Right renal cortex interstitium (tissue), 3 donors: ENCODE measurements at regions not wholly inside any gene's neighbourhood (a gene's known extent, or its start where the extent isn't known, plus 50 kb on each side); places are given as distances from the start of the nearest gene placed in this dataset.
"Not testable (repeated sequence)": the region's sequence is repeated elsewhere in the genome, so short reads cannot be mapped to it uniquely, and the experiment has no call there.

ENCODE experiments used
- DNase-seq, 3 donors: peaks; one replicate each; pipeline ENCODE4 v3.0.0-alpha.2; 2013; ENCODE audit warnings: low read depth in 3 of 3, low spot score in 2 of 3

DNA sequence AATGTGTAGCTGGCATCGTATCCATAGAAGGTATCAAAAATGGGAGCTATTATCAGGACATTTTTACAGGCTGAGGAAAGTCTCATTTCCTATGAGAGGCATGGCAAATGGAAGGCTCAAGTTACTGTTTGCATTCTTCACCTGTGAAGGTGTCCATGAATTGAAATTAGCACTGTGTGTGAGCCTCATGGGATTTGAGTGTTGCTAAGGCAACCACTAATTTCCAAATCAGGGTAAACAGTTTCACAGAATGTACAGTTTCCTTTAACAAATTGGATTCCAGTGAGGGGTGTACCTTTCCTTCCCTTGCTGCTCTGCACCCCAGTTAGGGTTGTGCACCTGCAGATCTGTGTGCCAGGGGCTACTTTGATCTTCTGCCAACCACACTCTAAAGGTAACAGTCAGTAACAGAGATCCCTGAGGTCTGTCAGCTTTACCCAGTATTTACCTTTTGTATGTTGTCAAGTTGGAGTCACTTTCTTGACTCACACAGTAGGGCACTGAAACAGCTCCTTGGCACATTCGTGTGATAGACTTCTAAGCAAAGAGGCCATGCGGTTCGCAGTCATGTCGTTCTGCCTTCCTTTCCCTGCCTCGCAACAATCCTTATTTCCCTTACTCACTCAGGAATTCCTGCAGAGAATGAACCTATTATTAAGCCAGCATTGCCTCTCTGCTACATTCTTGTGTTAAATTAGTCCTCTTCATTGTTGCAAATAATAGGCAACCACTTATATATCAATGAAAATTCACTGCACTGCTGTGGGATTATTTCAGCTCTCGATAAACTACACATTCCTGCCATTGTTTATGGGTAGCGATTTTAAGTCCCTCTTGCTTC, 129.8 kb upstream of the GBE1 start:
- no peak for DNase-seq

DNA sequence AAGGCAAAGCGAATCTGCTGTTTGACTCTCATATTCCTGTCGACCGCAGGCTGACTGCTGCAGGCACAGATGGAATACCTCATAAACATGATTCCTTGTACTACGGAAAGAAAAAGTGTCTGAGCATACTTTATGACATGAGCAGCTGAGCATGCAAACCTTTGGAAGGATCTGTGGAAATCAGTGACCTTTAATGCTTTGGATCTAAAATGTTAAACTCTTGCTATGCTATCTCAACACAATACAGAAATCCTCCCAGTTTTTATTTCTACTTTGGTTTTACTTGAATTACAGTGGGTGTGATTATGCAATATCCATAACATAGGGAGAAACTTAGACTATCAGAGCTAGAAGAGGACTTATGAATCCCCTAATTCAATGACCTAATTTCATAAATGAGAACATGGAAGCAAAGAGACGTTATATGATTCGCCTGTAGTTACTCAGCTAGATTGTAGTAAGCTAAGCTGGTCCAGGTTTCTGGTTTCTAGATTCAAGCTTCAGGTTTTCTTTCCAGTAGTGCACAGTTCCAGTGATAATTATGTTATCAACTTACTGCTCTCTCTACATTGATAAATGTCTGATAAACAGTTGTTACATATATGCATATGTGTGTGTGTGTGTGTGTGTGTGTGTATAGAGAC, 127.6 kb upstream of the GBE1 start:
- no peak for DNase-seq

DNA sequence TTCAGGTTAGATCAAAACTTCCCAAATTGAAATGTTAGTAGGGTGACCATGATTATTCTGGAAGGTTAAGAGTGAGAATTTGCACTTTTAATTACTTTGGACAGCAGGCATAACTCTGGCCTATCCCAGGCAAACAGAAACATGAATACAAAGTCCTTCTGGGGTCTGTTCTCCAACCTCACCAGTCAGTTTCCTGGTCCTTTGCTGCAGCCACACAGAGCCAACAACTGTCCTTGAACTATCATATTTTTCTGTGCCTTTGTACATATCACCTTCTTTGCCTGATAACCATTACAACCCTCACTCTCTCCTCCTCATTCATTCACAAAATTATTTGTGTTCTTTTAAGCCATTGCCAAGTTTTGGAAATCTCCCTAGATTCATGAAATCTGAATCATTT, 126.0 kb upstream of the GBE1 start:
- DNase-seq, result no peak

DNA sequence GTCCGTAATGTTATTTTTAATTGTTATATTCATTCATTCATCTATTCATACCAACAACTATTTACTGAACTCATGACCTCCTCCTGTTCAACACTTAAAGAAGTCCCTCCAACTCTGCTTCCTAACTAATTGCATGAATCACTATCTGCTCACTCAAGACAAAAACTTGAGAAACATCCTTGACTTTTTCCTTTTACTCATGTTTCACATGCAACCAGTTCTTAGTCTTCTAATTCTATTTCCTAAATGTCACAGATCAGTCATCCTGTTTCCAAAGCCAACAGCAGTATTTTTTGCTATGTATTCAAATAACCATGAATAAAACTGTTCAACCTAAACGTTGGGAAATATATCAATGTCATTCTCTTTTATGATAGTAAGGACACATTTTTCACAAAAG, 124.6 kb upstream of the GBE1 start:
- no peak for DNase-seq

DNA sequence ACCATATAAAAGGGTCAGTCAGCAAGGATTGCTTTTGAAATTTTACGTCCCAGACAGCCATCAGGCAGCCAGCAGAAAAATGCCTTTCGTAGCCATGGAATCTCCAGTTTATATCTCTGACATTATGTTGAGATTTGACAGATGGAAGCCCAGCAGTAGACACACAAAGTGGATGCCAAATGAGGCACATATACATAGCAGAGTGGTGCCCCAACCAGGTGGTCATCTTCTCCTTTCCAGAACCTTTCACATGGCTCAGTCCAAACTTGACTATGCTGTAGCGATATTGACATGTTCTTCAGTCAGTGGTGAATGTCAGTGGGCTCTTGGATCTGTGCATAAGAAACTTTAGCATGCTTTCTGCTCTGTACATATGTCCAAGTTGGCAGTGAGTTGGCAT, 123.3 kb upstream of the GBE1 start:
- no peak for DNase-seq

DNA sequence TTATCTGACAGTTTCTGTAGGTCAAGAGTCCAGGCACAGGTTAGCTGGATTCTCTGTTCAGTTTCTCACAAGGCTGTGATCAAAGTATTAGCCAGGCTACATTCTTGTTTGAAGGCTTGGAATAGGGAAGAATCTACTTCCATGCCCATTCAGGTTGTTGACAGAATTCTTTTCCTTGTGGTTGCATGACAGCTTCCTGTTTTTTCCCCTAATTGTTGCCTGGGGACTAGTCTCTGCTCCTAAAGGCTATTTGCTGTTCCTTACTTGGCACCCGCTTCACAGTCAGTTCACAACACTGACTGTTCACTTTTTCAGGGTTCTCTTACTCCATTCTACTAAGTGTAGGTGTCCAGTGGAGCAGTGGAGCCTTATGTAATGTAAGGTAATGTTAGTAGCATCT, 115.4 kb upstream of the GBE1 start:
- DNase-seq, result no peak

DNA sequence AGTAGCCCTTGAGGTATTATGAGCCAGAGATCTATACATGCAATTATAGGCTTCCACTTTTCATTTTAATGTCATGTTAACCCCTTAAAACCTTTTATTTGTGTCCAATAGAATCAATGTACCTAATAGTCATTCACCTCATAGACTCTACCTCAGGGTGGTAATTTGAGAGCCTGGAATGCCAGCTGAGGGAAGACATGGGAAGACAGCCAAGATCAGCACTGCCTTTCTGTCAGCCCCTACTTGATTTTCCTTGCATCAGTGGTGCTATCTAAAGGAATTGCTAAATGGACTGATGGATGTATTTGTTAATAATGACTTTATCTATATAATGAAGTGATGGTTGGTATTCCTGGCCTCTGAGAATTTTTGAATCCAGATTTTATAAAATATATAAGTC, 113.3 kb upstream of the GBE1 start:
- no peak for DNase-seq

DNA sequence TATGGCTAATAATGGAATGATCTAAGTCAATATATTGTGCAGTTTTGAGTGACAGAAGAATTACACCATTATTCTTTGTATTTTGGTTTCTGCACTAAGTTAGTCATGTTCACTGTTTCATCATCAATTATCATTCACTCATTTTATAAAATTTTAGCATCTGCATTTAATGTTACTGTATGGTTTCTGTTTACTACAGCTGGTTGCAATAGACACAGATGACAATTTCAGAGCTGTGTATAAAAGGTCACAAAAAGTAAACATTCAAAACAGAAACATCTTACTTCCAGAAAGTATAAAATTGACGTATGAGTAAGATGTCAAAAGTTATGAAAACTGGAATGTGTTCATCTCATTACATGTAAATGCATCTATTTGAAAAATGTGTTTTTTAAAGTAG, 111.1 kb upstream of the GBE1 start:
- DNase-seq, result no peak

DNA sequence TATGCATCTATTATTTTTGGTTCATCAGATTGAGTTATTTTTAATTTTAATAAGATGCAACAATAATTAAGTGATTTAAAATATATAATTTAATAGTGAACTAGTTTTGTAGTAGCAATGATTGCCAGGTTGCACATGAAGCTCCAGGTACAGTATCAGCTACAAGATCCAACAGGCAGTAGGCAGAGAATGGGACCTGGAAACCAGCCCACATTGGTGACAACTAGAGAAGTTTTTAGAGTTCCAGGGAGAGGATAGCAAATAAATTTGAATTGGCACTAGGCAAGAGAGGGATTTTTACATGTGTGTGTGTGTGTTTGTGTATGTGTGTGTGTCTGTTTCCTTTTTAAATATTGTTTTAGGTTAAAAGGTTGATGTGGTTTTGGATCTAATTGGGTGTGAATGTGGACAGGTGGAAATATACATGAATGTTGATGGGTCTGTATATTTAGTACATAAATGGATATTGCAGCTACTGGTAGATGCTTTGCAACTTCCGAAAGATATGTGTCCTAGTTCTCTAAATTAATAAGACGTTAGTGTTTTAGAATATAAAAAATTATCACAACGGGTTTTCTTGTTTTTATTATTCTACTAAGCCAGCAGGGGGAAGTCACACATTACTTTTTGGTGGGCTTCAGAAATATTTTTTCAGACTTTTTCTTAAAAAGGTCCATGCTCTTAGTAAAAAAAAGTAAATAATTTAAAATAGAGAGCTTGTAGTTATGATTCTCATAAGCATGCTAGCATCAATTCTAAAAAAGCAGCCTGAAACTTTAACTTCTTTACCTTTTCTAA, 110.1 kb upstream of the GBE1 start:
- no peak for DNase-seq

DNA sequence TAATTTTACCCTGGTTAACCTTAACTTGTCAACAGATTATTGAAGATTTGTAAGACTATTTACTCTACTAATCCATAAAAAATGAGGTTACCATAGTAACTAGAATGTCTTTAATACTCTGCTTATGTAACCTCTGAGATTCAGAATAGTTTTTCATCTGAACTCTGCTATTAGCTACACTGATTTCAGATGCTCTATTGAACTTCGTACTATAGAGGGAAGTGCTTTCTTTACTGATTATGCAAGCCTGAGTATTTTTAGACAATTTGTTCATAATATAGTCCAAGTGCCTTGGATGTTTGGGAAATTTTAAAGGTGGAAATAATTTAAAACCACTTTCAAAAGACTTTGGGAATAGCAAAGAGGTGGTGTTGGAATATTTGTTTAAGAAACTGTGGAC, 107.9 kb upstream of the GBE1 start:
- DNase-seq, result no peak

DNA sequence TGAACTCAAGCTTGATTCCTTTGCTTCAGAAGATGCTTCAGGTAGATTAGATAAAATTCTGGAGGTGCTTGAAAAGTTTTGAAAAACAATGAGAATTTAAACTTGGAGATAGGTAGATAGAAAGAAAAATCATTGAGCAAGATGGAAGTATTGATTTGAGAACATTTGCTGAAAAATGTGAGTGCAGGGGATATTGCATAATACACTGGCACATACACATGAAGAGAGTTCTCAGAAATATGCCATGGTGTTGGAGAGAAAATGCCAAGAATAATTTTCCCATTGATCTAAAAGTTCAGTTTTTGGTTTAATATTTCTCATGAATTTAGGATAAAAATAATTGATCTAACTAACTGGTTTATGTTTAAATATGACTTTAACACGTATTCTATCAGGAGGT, 107.2 kb upstream of the GBE1 start:
- DNase-seq, result no peak

DNA sequence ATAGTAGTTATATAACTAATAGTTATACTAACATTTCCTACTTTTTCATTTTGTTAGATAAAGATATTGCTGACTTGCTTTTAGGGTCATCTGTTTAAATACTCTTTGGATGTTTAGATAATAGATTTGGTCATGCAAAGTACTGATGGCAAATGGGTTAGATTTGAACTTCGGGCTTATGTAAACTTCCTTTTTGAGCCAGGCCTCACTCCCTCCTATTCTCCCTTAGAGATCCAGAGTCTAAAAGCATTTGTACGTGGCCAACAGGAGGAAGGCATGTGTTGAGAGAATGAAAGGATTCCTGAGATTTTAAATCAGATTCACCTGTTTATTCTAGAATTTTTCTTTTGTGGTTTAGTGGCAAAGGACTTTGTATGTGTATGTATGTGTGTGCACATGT, 106.4 kb upstream of the GBE1 start:
- DNase-seq, result no peak

DNA sequence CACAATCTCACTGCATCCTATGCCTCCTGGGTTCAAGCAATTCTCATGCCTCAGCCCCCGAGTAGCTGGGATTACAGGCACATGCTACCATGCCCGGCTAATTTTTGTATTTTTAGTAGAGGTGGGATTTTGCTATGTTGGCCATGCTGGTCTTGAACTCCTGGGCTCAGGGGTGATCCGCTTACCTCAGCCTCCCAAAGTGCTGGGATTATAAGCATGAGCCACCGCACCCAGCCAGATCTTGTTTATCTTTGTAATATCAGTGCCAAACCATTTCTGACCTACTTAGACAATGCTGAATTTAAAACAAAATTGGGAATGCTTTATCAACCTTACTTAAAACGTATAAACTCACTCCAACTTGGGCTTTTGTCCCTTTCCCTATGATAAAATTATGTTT, 103.7 kb upstream of the GBE1 start:
- DNase-seq, result not testable (repeated sequence)

DNA sequence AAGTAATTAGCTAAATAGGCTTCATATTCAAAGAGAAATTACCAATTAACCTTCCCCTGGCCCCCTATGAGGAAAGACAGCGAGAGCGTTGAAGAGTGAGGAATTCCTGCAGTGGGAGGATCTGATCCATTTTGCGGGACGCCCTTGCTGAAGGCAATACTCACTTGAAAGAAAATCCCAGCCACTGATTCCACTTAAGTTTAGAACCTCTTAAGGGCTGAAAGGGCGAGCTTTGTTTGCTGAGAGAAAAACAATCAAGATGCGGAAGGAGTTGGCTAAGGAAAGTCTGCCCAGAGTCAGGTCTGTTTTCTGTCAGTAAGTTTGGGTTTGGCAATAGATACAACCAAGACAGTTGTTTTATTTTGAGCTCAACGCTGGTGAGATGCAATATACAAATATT, 102.8 kb upstream of the GBE1 start:
- no peak for DNase-seq

DNA sequence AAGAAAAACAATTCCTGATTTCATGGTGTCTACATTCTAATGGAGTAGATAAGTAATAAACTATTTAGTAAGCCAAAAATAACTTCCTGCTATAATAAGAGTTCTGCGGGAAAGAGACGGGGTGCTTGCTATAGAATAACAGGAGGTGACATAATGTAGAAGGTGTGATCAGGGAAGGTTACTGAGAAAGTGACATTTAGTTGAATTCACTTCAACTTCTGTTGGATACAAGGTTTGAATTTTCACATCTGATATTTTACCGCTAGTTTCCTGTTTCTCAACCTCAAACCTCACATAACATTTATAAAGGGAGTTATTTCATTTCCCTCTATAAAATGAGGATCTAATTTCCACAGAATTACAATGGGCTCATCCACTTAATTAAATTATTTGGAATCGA, 102.3 kb upstream of the GBE1 start:
- DNase-seq, result no peak

DNA sequence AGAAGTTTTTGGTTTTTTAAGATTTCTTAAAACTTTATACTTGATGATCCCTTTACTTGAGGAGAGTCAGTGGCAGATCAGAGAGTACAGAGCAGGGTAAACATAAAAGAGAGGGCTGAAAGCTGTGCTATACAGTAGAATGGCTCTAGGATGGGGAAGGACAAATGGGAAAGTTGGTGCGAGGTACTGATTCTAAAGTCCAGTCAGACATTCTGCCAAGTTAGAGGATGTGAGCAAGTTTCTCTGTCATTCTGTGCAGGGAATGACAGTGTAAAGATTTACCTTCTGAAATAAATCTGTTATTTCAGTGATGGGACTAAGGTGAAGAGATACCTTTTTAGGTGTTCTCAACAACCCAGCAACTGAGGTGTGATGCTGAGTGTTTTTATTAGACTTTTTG, 100.1 kb upstream of the GBE1 start:
- no peak for DNase-seq

DNA sequence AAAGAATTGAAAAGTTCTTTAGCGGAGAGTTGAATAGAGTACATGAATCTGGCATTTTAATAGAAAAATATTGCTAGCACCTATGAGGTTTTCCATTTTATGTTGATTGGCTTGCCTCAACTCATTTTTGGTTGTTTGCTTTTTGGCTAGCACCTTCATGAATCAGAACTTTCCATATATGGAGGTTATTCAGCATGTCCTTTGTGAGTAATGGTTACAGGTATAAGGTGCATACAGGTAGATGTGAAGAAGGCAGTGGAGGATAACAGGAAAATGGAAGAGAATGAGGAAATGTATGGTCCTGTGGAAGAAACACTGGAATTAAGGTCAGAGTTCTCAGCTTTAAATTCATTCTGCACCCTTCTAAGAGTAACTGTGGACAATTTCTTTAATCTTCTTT, 98.1 kb upstream of the GBE1 start:
- no peak for DNase-seq

DNA sequence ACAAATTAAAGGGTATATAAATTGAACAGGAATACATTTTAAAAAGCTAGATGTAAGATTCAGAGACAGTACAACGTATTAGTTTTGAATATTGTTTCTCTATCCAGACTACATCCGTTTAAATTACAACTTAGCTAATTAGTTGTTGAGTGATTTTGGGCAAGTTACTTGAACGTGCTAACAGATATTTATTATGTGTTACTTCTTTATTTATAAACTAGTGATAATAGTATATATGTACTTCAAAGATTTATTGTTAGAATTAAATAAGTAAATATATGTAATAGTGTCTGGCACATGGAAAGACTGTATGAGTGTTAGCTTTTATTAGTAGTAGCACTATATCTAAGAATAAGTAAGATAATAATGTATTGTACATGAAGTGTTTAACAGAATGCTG, 92.0 kb upstream of the GBE1 start:
- DNase-seq, result no peak

DNA sequence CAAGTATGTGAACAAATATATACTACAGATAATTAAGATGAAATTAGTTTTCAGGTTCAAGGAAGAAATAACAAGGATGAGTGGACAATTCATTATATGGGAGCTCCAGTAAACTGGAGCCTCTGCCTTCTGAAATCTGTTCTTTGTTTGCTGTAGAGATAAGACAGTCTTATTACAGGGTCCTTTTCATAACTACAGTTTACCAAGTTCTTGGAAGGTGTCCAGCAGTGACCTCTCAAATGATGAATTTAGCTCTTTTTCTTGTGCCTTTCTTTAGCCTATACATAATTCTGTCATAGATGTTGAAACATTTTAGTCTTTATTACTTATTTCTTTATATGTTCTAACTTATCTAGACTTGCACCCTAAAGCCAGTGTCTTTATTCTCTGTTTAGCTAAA, 89.7 kb upstream of the GBE1 start:
- no peak for DNase-seq

DNA sequence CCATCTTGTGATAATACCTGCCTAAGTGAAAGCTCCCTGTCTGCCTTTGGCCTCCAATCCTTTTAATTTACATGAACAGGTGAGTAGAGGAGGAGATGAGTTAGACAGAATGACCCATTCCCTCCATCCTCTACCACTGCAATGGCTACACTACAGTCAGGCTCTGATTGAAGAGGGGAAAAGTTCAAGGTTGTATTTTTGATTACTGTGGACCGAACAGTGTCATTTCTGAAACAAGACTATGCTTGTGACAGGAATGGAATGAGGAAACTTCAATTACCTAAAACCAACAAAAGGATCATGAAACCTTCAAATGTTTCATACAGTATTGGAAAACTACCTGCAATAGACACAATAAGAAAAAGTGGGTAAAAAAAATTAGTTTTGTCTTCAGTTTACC, 85.5 kb upstream of the GBE1 start:
- DNase-seq, result no peak

DNA sequence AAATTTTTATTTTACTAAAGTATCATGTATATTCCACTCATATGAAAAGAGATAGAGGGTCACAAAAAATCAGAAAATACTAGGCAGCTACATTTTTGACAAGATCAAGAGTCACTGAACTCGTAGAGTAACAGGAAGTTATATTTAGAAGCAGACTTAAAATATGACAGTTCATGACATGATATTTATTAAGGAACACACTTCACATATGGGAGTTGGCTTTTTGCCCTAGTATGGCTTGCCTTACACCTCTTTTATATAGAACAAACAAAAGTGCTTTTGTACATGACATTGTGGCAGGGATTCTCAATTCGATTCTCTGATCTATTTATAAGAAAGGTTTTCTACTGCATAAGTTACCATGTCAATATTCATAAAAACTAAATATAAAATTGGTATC, 80.1 kb upstream of the GBE1 start:
- DNase-seq, result no peak
